Smooth muscle cell (in vitro differentiated cells): ENCODE measurements at regions not wholly inside any gene's neighbourhood (a gene's known extent, or its start where the extent isn't known, plus 50 kb on each side); places are given as distances from the start of the nearest gene placed in this dataset.

Experiments
- DNase-seq: peaks from one replicate; lab custom pipeline; 2025; ENCODE audit not compliant: unreplicated experiment; lab: John Stamatoyannopoulos, UW
- H2AFZ ChIP-seq: fragments of 200-600 bp; sonication (generic); 2 replicates; pipeline ENCODE4 v1.6.0; 2016; ENCODE audit warnings: antibody characterized with exemption, low read depth, mild to moderate bottlenecking
- H3F3A ChIP-seq: fragments of 200-600 bp; sonication (generic); 2 replicates; pipeline ENCODE4 v1.6.0; 2017; ENCODE audit warnings: antibody characterized with exemption, low read depth
- H3K27ac ChIP-seq: fragments of 200-600 bp; sonication (generic); 2 replicates; pipeline ENCODE4 v1.5.1; 2016; ENCODE audit warnings: low read depth, mild to moderate bottlenecking
- H3K27me3 ChIP-seq: fragments of 200-600 bp; sonication (generic); 2 replicates; pipeline ENCODE4 v1.6.1; 2016; ENCODE audit warnings: low read depth, mild to moderate bottlenecking
- H3K36me3 ChIP-seq: fragments of 200-600 bp; sonication (generic); 2 replicates; pipeline ENCODE4 v1.5.1; 2016; ENCODE audit warnings: low read depth
- H3K4me1 ChIP-seq: fragments of 200-600 bp; sonication (generic); 2 replicates; pipeline ENCODE4 v1.5.1; 2016; ENCODE audit warnings: low read depth
- H3K4me2 ChIP-seq: fragments of 200-600 bp; sonication (generic); 2 replicates; pipeline ENCODE4 v1.6.0; 2016; ENCODE audit warnings: mild to moderate bottlenecking
- H3K4me3 ChIP-seq: fragments of 200-600 bp; sonication (generic); 2 replicates; pipeline ENCODE4 v1.5.1; 2016; ENCODE audit warnings: mild to moderate bottlenecking
- H3K79me2 ChIP-seq: fragments of 200-600 bp; sonication (generic); 2 replicates; pipeline ENCODE4 v1.6.0; 2016; ENCODE audit warnings: low read depth, mild to moderate bottlenecking
- H3K9ac ChIP-seq: fragments of 200-600 bp; sonication (generic); 2 replicates; pipeline ENCODE4 v1.6.0; 2016; ENCODE audit warnings: low read depth
- H3K9me3 ChIP-seq: fragments of 200-600 bp; sonication (generic); replicated peaks from 2 replicates; pipeline ENCODE4 v1.5.1; 2016; ENCODE audit warnings: low read depth
- H4K20me1 ChIP-seq: fragments of 200-600 bp; sonication (generic); 2 replicates; pipeline ENCODE4 v1.6.0; 2016; ENCODE audit warnings: low read depth
- WGBS: methylation state at CpG from one replicate; pipeline ENCODE4 v1.1.7; 2016; ENCODE audit warnings: low lambda C conversion rate; 5-methylcytosine and 5-hydroxymethylcytosine counted together
- TF ChIP-seq, protein P1 (sequence below): fragments of 200-600 bp; sonication (generic); IDR thresholded peaks from 2 replicates; pipeline ENCODE4 v1.5.1; 2017; ENCODE audit warnings: borderline replicate concordance, mild to moderate bottlenecking, antibody characterized with exemption; ENCODE audit not compliant: insufficient read depth, poor library complexity, severe bottlenecking

DNA sequence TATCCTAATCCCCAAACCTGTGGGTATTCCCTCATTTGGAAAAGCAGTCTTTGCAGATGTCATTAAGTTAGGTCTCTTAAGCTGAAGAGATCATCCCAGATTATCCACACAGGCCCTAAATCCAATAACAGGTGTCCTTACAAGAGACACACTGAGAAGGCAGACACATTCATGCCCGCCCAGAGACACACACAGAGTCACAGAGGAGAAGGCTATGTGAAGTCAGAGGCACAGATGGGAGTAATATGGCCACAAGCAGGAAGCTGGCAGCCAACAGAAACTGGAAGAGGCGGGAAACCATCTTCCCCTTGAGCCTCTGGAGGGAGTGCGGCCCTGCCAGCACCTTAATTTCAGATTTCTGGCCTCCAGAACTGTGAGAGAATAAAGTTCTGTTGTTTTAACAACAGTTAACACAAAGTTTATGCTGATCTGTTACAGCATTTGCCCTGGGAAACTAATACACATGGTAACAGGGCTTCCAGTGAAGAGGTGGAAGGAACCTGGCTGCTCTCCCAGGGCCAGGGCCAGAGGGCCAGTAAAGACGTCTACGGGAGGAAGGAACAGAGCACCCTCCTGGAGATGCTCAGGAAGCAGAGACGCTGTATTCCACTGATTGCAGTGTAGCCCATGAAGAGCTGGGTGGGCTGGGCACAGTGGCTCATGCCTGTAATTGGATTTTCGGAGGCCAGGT is 217.5 kb downstream of the GLI2 start:
- Histone ChIP-seq H3K27me3 (no peaks in the 10 kb centered on the region), H4K20me1 (peaks cover 46% of the 10 kb centered on the region), H3K4me2 (no peak overlapping the region), H3K79me2 (peaks cover 19% of the 10 kb centered on the region), H3K9me3 (no peaks in the 10 kb centered on the region), H3K4me1 (no peaks in the 10 kb centered on the region), H3F3A (no peaks in the 10 kb centered on the region), H3K4me3 (no peak overlapping the region), H3K36me3 (no peaks in the 10 kb centered on the region), H3K27ac (no peak overlapping the region), H2AFZ (no peak overlapping the region), H3K9ac (no peak overlapping the region)
- WGBS = 92% methylated on average over 7 of the region's 7 CpGs
- TF ChIP-seq, protein P1, sequence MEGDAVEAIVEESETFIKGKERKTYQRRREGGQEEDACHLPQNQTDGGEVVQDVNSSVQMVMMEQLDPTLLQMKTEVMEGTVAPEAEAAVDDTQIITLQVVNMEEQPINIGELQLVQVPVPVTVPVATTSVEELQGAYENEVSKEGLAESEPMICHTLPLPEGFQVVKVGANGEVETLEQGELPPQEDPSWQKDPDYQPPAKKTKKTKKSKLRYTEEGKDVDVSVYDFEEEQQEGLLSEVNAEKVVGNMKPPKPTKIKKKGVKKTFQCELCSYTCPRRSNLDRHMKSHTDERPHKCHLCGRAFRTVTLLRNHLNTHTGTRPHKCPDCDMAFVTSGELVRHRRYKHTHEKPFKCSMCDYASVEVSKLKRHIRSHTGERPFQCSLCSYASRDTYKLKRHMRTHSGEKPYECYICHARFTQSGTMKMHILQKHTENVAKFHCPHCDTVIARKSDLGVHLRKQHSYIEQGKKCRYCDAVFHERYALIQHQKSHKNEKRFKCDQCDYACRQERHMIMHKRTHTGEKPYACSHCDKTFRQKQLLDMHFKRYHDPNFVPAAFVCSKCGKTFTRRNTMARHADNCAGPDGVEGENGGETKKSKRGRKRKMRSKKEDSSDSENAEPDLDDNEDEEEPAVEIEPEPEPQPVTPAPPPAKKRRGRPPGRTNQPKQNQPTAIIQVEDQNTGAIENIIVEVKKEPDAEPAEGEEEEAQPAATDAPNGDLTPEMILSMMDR = no peak
- DNase-seq = no peak

DNA sequence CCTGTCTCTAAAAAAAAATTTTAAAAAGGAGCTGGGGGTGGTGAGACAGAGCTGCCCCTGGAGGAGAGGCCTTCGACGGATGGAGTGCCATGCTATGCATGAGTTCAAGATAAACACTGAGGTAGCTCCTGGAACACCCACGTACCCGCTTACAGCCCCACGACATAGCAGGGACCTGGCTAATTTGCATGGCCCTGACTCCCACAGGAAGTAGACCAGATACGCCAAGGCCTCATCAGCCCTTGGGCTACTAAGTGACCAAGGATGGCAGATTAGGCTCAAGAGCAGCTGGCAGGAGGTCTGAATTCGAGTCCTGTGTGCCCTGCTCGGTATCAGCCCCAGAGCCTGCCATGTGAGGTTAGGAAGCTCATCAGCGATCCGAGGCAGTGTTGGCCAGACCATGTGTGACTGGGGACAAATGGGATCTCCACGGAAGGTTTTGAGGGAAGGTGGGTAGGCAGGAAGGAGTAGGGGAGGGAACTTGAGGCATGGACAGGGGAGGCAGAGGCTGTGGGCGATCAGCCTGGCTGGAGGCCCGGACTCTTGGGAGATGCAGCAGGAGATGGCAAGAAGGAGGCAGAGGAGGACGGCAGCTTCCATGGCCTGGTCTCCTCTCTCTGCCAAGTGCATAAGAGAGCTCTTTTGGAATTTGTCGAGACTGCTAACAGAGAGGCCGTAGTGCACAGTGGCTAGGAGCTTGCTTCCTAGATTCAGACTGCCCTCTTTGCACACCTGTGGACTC is 218.3 kb downstream of the GLI2 start:
- Histone ChIP-seq H3K4me3 (no peak overlapping the region), H3K79me2 (peaks cover 15% of the 10 kb centered on the region), H3K9me3 (no peaks in the 10 kb centered on the region), H3K27me3 (no peaks in the 10 kb centered on the region), H3K9ac (no peak overlapping the region), H3K4me2 (no peak overlapping the region), H3F3A (no peaks in the 10 kb centered on the region), H2AFZ (no peak overlapping the region), H3K36me3 (no peaks in the 10 kb centered on the region), H3K27ac (no peak overlapping the region), H3K4me1 (no peaks in the 10 kb centered on the region), H4K20me1 (peaks cover 40% of the 10 kb centered on the region)
- TF ChIP-seq, protein P1 = no peak
- WGBS = 91% methylated on average over 16 of the region's 16 CpGs
- no peak for DNase-seq

DNA sequence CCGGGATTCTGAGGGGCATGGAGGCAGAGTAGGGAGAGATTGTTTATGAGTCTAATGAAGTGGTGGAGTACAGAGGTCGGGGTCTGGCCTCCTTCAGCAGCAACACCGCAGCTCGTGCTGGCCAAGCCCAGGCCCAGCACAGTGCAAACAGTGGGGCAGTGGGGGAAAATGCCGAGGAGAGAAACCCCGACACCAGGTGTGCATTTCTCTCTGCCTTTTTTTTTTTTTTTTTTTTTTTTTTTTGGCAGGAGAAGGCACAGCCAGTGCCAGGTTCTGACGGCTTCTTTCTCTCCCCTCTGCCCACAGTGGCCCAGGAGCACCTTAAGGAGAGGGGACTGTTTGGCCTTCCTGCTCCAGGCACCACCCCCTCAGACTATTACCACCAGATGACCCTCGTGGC is 219.3 kb downstream of the GLI2 start:
- no peak overlapping the region for H3K27ac ChIP-seq
- no peaks in the 10 kb centered on the region for H3K27me3 ChIP-seq
- no peak for DNase-seq
- H3K4me1 ChIP-seq = no peaks in the 10 kb centered on the region
- H4K20me1 ChIP-seq = peaks cover 31% of the 10 kb centered on the region
- H3K9me3 ChIP-seq = no peaks in the 10 kb centered on the region
- no peaks in the 10 kb centered on the region for H3K36me3 ChIP-seq
- H3K4me2 ChIP-seq = no peak overlapping the region
- no peak overlapping the region for H2AFZ ChIP-seq
- TF ChIP-seq, protein P1 = no peak
- H3F3A ChIP-seq = no peaks in the 10 kb centered on the region
- H3K4me3 ChIP-seq = no peak overlapping the region
- no peak overlapping the region for H3K9ac ChIP-seq
- 94% methylated on average over 7 of the region's 8 CpGs for whole genome bisulfite sequencing
- peaks cover 11% of the 10 kb centered on the region for H3K79me2 ChIP-seq

DNA sequence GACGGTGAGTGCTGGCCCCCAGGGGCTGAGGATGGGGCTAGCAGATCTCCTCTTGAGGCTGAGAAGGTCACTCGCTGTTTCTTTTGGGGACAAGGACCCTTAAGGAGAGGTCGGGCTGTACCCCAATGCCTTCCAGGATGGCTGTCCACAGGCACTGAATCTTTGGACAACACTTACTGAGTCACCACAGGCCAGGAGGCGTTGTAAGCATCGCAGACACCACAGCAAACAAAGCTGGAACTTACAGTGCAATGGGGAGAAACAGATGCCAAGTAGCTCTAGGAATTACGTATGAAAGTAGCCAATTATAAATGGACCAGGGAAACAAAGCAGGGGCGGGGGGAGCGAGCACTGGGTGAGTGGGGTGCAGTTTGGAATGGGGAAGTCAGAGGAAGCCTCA is 219.8 kb downstream of the GLI2 start:
- Histone ChIP-seq H3K9ac (no peak overlapping the region), H3K27ac (no peak overlapping the region), H2AFZ (no peak overlapping the region), H3K9me3 (no peaks in the 10 kb centered on the region), H3K27me3 (no peaks in the 10 kb centered on the region), H3K79me2 (peaks cover 8% of the 10 kb centered on the region), H3K36me3 (no peaks in the 10 kb centered on the region), H3K4me2 (no peak overlapping the region), H3K4me3 (no peak overlapping the region), H4K20me1 (peaks cover 28% of the 10 kb centered on the region), H3F3A (no peaks in the 10 kb centered on the region), H3K4me1 (no peaks in the 10 kb centered on the region)
- DNase-seq = no peak
- WGBS = 86% methylated on average over 8 of the region's 8 CpGs
- TF ChIP-seq, protein P1 = no peak
